PC-3 (cell line): ENCODE measurements at regions not wholly inside any gene's neighbourhood (a gene's known extent, or its start where the extent isn't known, plus 50 kb on each side); places are given as distances from the start of the nearest gene placed in this dataset.

Source experiments
- CTCF ChIP-seq: fragments of 300-600 bp; sonication (generic); conservative IDR thresholded peaks from 2 replicates; pipeline ENCODE4 v1.5.1; 2017; ENCODE audit warnings: antibody characterized with exemption, low read depth, mild to moderate bottlenecking, low read length
- EZH2 ChIP-seq: fragments of 300-600 bp; sonication (generic); IDR thresholded peaks from one replicate; pipeline ENCODE4 v1.6.1; 2017; ENCODE audit warnings: antibody characterized with exemption, mild to moderate bottlenecking, low read length; ENCODE audit not compliant: unreplicated experiment
- EZH2phosphoT487 ChIP-seq: fragments of 300-600 bp; sonication (generic); IDR thresholded peaks from 2 replicates; pipeline ENCODE4 v1.6.1; 2018; ENCODE audit warnings: mild to moderate bottlenecking, antibody characterized with exemption, low read length, borderline replicate concordance

GRCh38 chr5:123671711-123672456, 159.9 kb downstream of the CSNK1G3 start:
- TF ChIP-seq EZH2 = no peak
- TF ChIP-seq CTCF = no peak
- no peak for TF ChIP-seq EZH2phosphoT487
